Lower leg skin (tissue), 3 donors: ENCODE measurements at regions not wholly inside any gene's neighbourhood (a gene's known extent, or its start where the extent isn't known, plus 50 kb on each side); places are given as distances from the start of the nearest gene placed in this dataset.

ENCODE experiments used
- POLR2A ChIP-seq, 2 donors: fragments of 450-650 bp; IDR thresholded peaks; one replicate each; pipeline ENCODE4 v1.6.1; 2016 to 2017; ENCODE audit warnings: antibody characterized with exemption in 2 of 2, mild to moderate bottlenecking in 1 of 2, moderate library complexity in 1 of 2
- TF ChIP-seq, protein P1 (sequence below), 3 donors: fragments of 450-650 bp; IDR thresholded peaks; one replicate each; pipeline ENCODE4 v1.5.1; 2016; ENCODE audit warnings: antibody characterized with exemption in 3 of 3, mild to moderate bottlenecking in 3 of 3, moderate library complexity in 2 of 3

DNA sequence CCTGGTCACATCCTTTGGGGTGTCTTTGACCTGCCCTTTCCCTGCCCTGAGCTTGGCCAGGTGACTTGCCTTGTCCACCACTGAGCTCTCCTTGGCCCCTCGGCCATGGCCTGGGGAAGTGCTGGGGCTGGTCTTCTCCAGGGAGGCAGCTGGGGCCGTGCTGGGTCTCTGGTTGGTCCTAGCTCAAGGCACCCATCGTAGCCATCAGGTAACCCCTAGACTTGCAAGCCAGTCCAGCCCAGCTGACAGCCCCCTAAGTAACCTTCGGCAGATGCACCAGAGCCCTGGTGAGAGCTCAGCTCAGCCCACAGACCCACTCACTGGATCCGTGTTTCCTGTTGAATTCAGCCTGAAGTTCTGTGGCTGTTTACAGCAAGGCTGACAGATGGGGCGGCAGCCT is 176.2 kb upstream of the SHH start:
- TF ChIP-seq, protein P1, sequence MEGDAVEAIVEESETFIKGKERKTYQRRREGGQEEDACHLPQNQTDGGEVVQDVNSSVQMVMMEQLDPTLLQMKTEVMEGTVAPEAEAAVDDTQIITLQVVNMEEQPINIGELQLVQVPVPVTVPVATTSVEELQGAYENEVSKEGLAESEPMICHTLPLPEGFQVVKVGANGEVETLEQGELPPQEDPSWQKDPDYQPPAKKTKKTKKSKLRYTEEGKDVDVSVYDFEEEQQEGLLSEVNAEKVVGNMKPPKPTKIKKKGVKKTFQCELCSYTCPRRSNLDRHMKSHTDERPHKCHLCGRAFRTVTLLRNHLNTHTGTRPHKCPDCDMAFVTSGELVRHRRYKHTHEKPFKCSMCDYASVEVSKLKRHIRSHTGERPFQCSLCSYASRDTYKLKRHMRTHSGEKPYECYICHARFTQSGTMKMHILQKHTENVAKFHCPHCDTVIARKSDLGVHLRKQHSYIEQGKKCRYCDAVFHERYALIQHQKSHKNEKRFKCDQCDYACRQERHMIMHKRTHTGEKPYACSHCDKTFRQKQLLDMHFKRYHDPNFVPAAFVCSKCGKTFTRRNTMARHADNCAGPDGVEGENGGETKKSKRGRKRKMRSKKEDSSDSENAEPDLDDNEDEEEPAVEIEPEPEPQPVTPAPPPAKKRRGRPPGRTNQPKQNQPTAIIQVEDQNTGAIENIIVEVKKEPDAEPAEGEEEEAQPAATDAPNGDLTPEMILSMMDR (IDR thresholded peaks at IDR 0.05), result no peak
- TF ChIP-seq POLR2A (IDR thresholded peaks at IDR 0.05), result no peak
